Heart right ventricle (tissue), 16 donors: ENCODE measurements at regions not wholly inside any gene's neighbourhood (a gene's known extent, or its start where the extent isn't known, plus 50 kb on each side); places are given as distances from the start of the nearest gene placed in this dataset.

Experiments used
- ATAC-seq, 8 donors: fragments of 200-7000 bp; cut with Tn5 transposase; one replicate each; pipeline ENCODE4 v1.9.1; 2020; ENCODE audit warnings: mild to moderate bottlenecking in 8 of 8, moderate library complexity in 8 of 8, moderate number of reproducible peaks in 1 of 8
- DNase-seq, 2 donors: peaks; one replicate each; pipeline ENCODE4 v3.0.0-alpha.2; 2020
- H3K27ac ChIP-seq, 10 donors: fragments of 200-600 bp; sonication (generic) in 2 of 10; one replicate each; pipeline versions ENCODE4 v1.5.0 to v1.8.0; 2020 to 2022; ENCODE audit warnings: mild to moderate bottlenecking in 3 of 10
- H3K27me3 ChIP-seq, 7 donors: fragments of 200-600 bp; one replicate each; pipeline ENCODE4 v1.8.0; 2021 to 2022; ENCODE audit warnings: mild to moderate bottlenecking in 2 of 7
- H3K36me3 ChIP-seq, 9 donors: fragments of 200-600 bp; sonication (generic) in 1 of 9; one replicate each; pipeline versions ENCODE4 v1.5.0 to v1.8.0; 2020 to 2022; ENCODE audit warnings: mild to moderate bottlenecking in 2 of 9
- H3K4me1 ChIP-seq, 9 donors: fragments of 200-600 bp; sonication (generic) in 1 of 9; one replicate each; pipeline versions ENCODE4 v1.5.0 to v1.8.0; 2020 to 2022; ENCODE audit warnings: mild to moderate bottlenecking in 4 of 9
- H3K4me3 ChIP-seq, 10 donors: fragments of 200-600 bp; sonication (generic) in 2 of 10; one replicate each; pipeline versions ENCODE4 v1.5.0 to v1.8.0; 2020 to 2022; ENCODE audit warnings: mild to moderate bottlenecking in 7 of 10, moderate library complexity in 2 of 10
- H3K9me3 ChIP-seq, 11 donors: fragments of 200-600 bp in 10 of 11; sonication (generic) in 2 of 11; one replicate each; pipeline versions ENCODE4 v1.5.0 to v1.8.0; 2013 to 2022; ENCODE audit warnings: mild to moderate bottlenecking in 2 of 11, control low read depth in 1 of 11, moderate library complexity in 1 of 11
- CTCF ChIP-seq, 9 donors: fragments of 200-600 bp; sonication (generic) in 2 of 9; IDR thresholded peaks; one replicate each; pipeline versions ENCODE4 v1.5.0 to v1.8.0; 2021 to 2022; ENCODE audit warnings: antibody characterized with exemption in 9 of 9, mild to moderate bottlenecking in 5 of 9, moderate library complexity in 1 of 9
- WGBS, 2 donors: extraction: QIAGEN DNeasy Blood & Tissue Kit; methylation state at CpG; one replicate each; pipeline ENCODE4 v1.1.7; 2013; ENCODE audit warnings: inconsistent platforms in 1 of 2; 5-methylcytosine and 5-hydroxymethylcytosine counted together
- intact Hi-C, 10 donors: fragments of 100-400 bp; cut with DNase I; formaldehyde crosslinking; loops; one replicate each; pipeline versions ENCODE4 v1.11.1 to v1.14.2; 2022
- donor health status: Arrhythmogenic right ventricular cardiomyopathy.
- donor health status: ischemic (EF 13 %, LVEDD 7.1; RV severe dilation, severe dysfunction).
- donor health status: healthy with polysubstance abuse.
- donor health status: DM: no; HTN: yes; CAD: no.
- donor health status: DM: no; HTN: no; CAD: no.
- donor health status: ischemic (EF 25% LVEDD 6.9; RV normal size, moderate dysfunction).
- donor health status: ischemic (EF 25% LVEDD 5.7; RV mildly dilated, moderate dysfunction).
- donor health status: healthy.
- donor health status: DM: yes; HTN: yes; CAD: no.
- donor health status: Ischemic cardiomyopathy.
- donor health status: ischemic (EF 35%, LVEDD 5.7; RV mildly dilated, moderate dysfunction).
- donor health status: nonischemic (EF 11% LVEDD 7.7; RV severe dilation, severe dysfunction).
- donor health status: DM: yes; HTN: yes; CAD: no.
- donor health status: PGD.
- donor health status: ischemic (EF 29% LVEDD 5.4; RV normal size, mild dysfunction).
- donor health status: nonischemic (EF 23%, LVEDD 6.1; RV moderate dilation, normal function).

GRCh38 chr7:53420550-53420949 is 385.1 kb downstream of the POM121L12 start:
- WGBS, 2 donors: 58 to 63% methylated on average over 1 of the region's 1 CpG
- intact Hi-C loops: loop anchor here in 1 of 10 donors (10.0 kb wide), 1 partner anchor 64 kb away; no protein-coding TSS in a partner anchor

GRCh38 chr7:53422291-53422690 is 386.9 kb downstream of the POM121L12 start:
- Histone ChIP-seq H3K36me3 (no peaks in the 10 kb centered on the region), H3K9me3 (peaks cover 0 to 22% (median 0%) of the 10 kb centered on the region in 11 donors), H3K27ac (no peak overlapping the region), H3K4me3 (no peak overlapping the region), H3K4me1 (no peaks in the 10 kb centered on the region), H3K27me3 (no peaks in the 10 kb centered on the region)
- no peak for ATAC-seq
- no peak for DNase-seq
- no peak for TF ChIP-seq CTCF (IDR thresholded peaks at IDR 0.05)
- 39 to 44% methylated on average over 5 of the region's 5 CpGs for WGBS, 2 donors
- intact Hi-C loops: loop anchor here in 1 of 10 donors (10.0 kb wide), 1 partner anchor 63 kb away; no protein-coding TSS in a partner anchor

More at GRCh38 chr7:53420550-53420949, 385.1 kb downstream of the POM121L12 start:
- ATAC-seq: no peak
- H3K4me1 ChIP-seq: no peaks in the 10 kb centered on the region
- no peaks in the 10 kb centered on the region for H3K27me3 ChIP-seq
- H3K9me3 ChIP-seq: peaks cover 0 to 17% (median 0%) of the 10 kb centered on the region in 11 donors
- DNase-seq: no peak
- no peak for TF ChIP-seq CTCF (IDR thresholded peaks at IDR 0.05)
- H3K36me3 ChIP-seq: no peaks in the 10 kb centered on the region
- no peak overlapping the region for H3K4me3 ChIP-seq
- no peak overlapping the region for H3K27ac ChIP-seq

- no peaks in the 10 kb centered on the region for H3K27me3 ChIP-seq
- no peak for TF ChIP-seq CTCF (IDR thresholded peaks at IDR 0.05)
- DNase-seq (no peak), ATAC-seq (no peak)
- WGBS, 2 donors: 79 to 86% methylated on average over 6 of the region's 6 CpGs
- peaks cover 0 to 24% (median 0%) of the 10 kb centered on the region in 11 donors for H3K9me3 ChIP-seq
- no peaks in the 10 kb centered on the region for H3K4me1 ChIP-seq
- no peak overlapping the region for H3K4me3 ChIP-seq
- intact Hi-C loops: loop anchor here in 1 of 10 donors (10.0 kb wide), 1 partner anchor 59 kb away; no protein-coding TSS in a partner anchor
- no peak overlapping the region for H3K27ac ChIP-seq
- no peaks in the 10 kb centered on the region for H3K36me3 ChIP-seq
Observed at GRCh38 chr7:53426145-53426750, 390.8 kb downstream of the POM121L12 start.

GRCh38 chr7:53428045-53428444 is 392.6 kb downstream of the POM121L12 start:
- TF ChIP-seq CTCF (IDR thresholded peaks at IDR 0.05): no peak
- peaks cover 0 to 23% (median 0%) of the 10 kb centered on the region in 11 donors for H3K9me3 ChIP-seq
- H3K4me1 ChIP-seq: no peaks in the 10 kb centered on the region
- H3K27me3 ChIP-seq: no peaks in the 10 kb centered on the region
- intact Hi-C loops: loop anchor here in 1 of 10 donors (10.0 kb wide), 1 partner anchor 57 kb away; no protein-coding TSS in a partner anchor
- H3K27ac ChIP-seq: no peak overlapping the region
- no peak overlapping the region for H3K4me3 ChIP-seq
- ATAC-seq (no peak), DNase-seq (no peak)
- H3K36me3 ChIP-seq: no peaks in the 10 kb centered on the region
- WGBS, 2 donors: 70 to 72% methylated on average over 5 of the region's 5 CpGs
